GM19463 (cell line): ENCODE measurements at regions not wholly inside any gene's neighbourhood (a gene's known extent, or its start where the extent isn't known, plus 50 kb on each side); places are given as distances from the start of the nearest gene placed in this dataset.

ENCODE experiments used
- ATAC-seq: cut with Tn5 transposase; IDR thresholded peaks from one replicate; pipeline ENCODE4 v1.9.1; 2021; ENCODE audit warnings: mild to moderate bottlenecking, moderate library complexity; ENCODE audit not compliant: unreplicated experiment

DNA sequence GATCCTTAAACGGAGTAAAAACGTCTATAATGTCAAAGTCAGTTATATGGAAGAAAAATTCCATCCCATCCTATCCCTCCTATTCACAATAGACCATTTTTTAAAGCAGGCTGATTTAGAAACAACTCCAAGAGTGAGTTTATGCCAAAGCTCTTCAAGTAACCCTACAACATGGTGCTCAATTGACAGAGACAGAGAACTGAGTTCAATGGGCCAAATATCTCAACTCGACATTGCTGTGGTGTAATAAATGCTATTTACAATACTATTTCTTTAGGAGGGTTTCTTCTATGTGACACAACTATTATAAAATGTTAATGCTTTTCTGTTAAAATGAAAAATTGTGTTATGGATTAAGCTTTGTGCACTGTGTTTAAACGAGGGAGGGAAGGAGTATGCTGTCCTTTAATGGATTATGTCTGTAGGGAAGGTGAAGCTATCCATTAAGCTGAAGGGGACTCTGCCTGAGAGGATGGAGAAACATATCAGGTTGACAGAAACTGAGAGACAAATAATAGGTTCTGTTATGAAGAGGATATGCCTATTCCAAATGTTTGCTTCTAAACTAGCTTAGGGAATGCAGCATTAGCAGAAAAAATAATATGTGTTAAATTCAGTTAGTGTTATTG, 362.5 kb upstream of the CHRM3 start:
- no peak for ATAC-seq

DNA sequence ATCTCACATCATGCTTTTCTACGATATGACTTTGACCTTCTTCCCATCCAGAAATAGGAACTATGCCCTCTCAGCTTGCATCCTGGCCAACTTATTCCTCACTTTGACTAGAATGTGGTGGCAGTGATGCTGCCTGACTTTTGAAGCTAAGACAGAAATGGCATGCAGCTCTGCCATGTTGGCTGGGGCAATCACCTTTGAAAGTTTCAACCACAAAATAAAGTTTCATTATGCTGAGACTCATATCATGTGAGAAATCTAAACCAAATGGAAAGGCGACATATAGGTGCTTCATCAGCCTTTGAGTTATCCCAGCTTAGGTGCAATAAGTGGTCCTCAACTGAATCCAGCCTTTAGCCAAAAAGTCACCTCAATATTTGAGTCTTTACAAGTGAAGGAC, 370.0 kb upstream of the CHRM3 start:
- no peak for ATAC-seq

DNA sequence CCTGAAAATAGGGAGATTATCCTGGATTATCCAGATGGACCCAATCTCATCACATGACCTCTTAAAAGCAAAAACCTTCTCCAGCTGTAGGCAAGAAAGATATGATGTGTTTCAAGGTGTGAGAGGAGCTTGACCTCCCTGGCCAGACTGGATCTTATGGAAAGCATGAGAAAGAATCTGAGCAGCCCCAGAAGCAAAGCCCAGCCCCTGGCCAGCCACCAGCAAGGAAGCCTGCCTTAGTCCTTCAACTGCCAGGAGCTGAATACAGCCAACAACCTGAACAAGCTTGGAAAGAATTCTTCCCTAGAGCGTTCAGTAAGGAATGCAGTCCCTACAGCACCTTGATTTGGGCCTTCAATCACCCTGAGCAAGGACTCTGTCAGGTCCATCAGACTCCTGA, 375.0 kb upstream of the CHRM3 start:
- ATAC-seq, result no peak

DNA sequence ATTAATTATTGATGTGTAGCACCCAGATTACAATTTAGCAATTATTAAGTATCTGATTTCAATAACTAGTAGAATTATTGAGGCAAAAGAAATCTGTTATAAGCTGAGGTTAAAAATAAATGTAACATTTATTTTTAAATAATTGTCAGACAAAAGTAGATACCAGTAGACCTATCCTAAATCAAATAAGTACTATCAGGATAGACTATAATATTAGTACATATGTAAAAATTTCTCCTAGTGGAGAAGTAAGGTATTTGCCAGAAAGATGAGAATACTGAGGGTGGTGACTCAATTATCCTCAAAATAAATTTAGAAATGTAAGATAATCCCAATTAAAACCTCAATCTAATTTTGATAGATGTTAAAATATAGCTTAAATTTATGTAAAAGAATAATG, 377.8 kb upstream of the CHRM3 start:
- ATAC-seq, result no peak

DNA sequence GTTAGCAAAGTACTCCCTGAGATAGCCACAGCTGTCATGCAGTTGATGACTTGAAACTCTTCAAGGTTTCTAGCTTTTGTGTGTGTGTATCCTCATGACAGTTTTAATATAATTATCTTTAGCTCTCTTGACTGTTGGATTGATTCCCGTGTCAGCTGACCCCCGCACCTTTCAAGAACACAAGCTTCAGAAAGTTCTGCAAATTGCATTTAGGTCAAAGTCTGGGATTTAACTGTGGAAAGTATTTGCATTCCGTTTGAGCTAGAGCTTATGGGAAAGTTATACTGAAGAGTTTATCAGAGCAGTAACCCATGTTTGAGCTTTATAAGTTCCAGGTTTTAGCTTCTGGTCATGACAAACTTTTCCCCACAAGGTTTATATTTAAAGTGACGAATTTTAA, 380.1 kb upstream of the CHRM3 start:
- ATAC-seq, result no peak

DNA sequence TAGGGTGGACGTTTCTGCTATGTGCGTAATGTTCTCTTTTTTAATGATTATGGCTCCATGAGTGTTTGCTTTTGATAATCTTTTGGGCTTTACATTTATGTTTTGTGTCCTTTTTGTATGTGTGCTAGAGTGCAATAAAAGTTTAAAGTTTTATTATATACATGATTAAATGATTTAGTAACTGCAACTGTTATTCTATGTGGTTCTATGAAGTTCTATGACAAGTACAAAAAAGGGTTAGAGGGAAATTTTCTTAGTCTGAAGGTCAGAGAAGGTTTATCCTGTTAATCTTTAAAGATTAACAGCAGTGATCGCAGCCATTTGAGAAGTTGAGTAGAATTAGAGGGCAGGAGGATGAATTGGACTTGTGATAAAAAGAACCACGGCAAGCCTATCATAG, 386.4 kb upstream of the CHRM3 start:
- no peak for ATAC-seq

DNA sequence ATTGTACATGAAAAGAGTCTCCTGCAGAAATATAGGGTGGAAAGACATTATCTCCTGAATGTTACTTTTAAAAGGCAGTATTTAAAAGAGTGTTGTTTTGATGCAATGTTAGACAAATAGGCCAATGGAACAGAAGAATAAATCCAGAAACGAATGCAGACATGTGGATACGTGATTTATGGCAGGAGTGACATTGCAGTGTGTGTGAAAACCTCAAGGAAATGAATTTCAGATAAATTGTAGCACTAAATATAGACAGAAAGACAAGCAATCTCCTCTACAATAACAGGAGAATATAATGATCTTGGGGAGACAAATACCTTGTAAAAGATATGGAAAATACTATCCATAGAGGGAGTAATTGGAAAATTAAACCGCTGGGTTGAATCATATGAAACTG, 387.8 kb upstream of the CHRM3 start:
- ATAC-seq, result no peak

DNA sequence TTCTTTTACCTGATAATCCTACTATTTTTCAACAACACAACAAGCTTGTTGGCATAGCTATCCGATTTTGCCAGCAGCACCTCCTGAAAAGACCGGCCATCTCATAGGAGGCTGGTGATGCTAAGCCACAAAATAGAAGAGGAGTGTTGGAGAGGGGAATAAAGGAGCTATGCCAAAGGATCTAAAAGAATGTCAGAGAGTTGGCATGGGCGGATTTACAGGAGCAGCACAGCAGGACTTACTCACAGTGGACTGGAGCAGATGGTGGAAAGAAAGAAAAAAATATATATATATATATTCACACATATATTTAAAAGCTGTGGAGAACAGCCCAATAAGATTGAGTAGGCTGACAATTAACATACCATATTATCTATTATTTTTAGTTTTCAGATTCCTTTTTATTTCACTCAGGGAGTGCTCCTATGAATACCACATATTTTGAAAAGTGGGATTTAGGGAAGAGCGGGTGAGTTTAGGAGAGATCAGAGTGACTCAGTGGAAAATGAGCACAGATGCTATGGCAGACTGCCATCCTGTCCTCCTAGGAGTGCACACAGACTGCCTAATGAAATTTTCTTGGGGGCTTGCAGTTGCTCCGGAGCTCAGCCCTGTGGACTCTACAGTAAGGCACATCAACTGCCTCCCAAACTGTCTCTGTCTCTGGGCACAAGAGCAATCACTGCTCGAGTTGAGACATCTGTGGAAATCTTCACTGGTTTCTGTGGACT, 394.4 kb upstream of the CHRM3 start:
- no peak for ATAC-seq

DNA sequence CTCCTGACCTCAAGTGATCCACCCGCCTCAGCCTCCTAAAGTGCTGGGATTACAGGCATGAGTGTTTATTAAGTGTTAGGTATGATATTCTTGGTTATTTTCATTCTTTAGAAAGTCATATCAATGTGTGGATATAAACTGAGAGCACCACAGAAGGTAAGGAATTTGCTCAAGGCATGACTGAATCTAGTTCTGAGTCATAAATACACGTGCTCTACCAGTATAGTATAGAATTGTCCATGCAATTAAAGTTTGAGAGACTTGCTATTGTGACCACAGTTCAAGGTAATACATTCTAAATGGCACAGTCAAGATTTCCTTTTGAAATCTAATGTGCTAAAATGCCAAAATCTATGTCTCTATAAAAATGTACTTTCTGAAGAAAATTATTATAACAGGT, 401.1 kb upstream of the CHRM3 start:
- no peak for ATAC-seq

DNA sequence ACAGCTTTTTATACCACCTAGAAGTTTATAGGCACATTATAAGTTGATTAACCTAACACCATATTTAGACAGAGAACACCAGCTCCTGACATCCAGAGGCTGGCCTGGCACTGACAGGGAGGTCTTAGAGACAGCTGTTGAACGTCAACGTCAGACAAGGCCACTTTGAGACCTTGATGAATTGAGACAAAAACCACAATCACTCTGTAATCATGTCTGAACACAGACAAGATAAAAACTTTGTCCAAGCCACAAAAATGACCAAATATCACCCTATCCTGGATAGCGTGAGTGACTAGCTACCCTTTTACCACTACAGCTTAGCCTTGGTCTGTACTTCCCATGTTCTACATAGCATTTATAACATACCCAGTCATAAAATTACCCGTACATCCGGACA, 403.6 kb upstream of the CHRM3 start:
- no peak for ATAC-seq

DNA sequence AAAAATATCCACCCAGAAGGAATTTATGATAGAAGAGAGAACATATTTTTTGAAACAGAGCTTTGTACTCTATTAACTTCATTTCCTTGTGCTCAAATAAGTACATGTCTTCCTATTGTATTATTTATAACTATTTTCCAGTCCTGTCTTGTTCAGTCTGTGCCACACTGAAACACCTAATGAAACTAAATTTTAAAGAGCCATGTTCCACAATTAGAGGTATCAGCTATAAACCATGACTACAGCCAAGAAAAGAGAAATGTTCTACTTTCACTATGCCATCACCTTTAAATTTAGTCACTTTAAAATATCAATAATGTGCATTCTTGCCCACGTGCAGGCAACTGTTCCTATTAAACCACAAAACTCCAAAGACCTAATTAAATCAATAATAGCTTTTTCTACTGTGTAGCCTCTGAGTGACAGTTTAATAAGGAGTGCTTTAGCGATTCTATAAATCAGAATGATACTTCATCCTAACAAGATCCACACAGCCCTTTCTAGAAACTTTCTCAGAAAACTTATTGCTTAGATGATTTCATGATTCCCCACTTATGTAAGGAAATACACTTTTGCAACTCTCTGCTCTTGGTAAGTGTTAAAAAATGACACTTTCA, 404.9 kb upstream of the CHRM3 start:
- ATAC-seq, result no peak

DNA sequence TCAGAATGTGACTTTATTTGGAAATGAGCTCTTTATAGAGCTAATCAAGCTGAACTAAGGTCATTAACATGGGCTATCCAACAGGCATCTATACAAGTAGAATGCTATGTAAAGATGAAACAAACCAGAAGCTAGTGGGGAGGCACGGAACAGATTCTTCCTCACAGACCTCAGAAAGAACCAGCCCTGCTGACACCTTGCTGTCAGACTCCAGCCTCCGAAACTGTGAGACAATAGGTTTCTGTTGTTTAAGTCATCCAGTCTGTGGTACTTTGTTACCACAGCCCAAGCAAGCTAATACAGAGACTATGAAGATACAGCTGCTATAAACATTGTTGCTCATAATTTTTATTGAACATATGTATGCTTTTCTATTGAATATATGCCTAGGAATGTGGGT, 406.3 kb upstream of the CHRM3 start:
- ATAC-seq, result no peak

DNA sequence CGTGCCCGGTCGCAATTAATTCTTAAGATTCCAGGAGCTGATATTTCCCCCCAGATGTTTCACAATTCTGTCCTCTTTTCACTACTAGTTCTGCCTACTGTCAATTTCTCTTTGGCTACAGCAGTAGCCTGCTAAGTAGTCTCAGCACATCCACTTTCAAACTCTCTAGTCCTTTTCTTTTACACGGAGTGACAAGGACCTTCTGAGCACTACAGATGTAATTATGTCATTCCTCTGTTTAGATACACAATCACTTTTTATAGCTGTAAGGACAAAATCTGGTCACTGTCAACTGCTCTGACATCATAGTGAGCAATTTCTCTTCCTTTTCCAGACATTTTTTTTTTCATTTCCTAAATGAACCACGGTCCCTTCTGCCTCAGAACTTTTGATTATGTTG, 421.7 kb upstream of the CHRM3 start:
- ATAC-seq, result no peak

DNA sequence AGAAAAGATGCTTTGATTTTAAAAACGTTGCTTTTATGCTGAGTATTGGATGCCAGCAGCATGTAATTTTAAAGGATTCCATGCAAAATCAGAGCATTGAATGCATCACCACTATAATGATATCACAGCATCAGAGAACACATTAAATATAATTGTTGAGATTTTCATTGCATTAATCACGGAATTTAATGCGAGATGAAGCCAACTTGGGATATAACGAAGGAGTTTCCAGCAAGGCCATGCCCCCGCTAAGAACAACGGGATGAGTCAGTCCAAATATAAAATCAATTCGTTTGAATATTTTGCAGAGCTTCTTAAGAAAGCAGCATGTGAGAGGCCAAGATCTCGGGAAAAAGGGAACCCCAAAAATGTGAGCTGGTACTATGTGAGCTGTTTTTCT, 423.4 kb upstream of the CHRM3 start:
- no peak for ATAC-seq

DNA sequence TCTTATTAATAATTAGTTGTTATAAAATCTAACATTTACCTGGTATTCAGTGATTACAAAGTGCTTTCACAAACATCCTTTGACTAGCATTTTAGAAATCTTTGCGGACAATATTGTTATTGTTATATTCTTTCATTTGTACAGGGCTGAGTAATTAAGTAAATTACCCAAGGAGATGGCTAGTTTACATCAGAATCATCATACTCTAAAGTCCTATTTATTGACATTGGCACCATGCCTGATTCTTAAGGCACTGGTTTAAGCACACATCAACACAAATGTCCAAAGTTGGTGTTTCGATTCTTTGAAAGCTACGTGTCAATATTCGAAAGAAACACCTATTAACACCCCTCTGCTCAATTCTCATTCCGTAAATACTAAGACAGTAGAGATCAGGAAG, 424.6 kb upstream of the CHRM3 start:
- no peak for ATAC-seq

DNA sequence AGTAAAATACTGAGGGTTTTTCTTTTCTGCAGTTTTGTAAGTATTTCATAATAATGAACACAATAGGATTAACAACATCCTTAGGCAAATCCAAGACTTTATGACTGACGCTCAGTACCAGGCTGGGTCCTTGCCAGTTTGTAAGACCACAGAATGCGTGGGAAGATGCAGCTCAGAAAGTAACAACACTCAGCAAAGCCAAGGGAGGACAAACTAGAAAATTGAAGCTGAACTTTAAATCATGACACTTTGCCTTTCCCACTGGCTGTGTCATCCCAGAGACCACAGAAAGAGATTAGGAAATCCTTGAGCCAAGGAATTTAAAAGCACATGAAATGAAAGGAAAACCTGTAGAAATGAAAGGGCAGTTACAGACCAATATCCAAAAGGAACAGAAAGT, 426.3 kb upstream of the CHRM3 start:
- no peak for ATAC-seq

DNA sequence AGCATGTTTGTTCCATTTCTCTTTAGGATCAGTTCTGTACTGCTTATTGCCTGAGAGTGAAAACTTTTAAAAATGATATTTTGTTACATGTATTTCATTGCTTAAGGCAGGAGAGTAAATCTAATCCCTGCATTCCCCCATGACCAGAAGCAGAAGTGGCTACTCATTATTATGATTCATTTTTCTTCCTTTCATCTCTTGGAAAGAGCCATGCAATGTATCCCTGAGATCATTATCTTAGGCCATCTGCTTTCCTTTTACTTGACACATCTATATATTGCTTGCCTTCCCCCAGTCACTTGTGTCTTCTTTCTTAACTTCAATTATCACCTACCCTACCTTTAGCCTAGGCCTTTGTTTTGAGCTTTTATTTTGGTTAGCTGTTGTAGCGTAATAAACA, 430.4 kb upstream of the CHRM3 start:
- no peak for ATAC-seq

DNA sequence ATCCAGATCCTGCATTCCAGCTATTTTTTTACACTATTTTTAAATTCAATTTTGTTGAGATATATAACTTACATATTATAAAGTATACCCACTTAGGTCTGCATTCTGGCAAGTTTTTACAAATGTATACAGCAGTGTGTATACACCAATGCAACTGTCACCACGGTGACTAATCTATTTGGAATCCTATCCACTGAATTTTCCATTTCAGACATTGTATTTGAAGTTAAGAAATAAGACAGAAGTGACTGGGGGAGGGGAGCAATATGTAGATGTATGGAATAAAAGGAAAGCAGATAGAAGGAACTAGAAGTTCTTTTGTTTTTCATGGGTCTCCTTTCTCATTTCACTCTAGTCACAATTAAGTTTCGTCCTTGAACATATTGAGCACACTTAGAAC, 431.5 kb upstream of the CHRM3 start:
- ATAC-seq, result no peak

DNA sequence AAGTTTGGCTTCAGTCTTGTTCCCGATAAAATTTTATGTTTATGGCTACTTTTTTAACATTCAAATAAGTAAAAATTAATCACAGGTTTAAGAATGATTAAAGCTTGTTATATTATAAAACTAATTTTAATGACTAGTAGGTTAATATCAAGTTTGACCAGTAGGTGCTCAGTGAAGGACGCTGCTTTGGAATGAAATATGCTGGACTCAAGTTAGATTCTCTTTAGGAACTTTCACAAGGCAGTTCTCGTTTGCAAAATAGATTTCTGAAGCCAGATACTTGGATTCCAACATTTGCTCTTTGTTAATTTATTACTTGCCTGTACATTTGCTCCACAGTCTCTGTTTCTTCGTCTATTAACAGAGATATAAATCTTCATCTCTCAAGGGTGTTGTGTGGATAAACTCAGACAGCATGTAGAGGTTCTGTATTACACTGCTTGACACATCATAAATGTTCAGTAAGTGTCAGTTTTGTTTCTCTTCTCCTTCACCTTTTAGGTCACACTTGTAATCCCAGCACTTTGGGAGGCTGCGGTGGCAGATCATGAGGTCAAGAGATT, 432.8 kb upstream of the CHRM3 start:
- no peak for ATAC-seq

DNA sequence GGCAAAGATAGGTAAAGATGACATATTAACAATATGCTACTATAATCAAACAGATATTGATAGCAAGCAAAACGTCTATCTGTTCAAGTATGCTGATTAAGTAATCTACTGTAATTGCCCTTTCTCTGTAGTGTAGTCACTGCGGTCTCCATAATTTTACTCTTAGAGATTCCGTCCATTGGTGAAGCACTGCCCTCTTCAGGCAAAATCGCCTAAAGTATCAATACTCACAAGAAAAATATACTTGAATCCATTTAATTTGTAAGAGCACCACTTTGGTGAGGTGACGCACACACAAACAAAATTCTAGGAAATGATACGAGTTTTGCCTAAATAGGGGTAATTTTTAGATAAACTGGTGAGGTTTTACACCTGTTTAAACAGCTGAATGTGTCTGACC, 434.6 kb upstream of the CHRM3 start:
- no peak for ATAC-seq

DNA sequence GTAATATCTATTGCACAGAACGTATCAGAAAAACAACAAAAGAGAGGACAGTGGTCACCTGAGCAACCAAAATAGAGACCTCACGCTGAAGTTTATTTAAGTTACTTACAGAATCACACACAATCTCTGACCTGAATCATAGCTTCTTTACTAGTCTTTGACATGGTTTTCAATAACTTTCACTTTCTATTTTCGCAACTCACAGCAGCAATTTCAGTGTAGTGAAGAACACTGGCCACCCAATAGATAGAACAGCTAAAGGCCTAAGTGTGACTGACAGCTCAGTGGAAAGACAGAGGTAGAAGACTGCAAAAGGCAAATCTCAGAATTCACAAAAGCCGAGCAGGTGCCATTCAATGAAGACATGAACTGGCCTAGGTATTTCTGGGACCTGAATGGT, 435.6 kb upstream of the CHRM3 start:
- ATAC-seq, result no peak

DNA sequence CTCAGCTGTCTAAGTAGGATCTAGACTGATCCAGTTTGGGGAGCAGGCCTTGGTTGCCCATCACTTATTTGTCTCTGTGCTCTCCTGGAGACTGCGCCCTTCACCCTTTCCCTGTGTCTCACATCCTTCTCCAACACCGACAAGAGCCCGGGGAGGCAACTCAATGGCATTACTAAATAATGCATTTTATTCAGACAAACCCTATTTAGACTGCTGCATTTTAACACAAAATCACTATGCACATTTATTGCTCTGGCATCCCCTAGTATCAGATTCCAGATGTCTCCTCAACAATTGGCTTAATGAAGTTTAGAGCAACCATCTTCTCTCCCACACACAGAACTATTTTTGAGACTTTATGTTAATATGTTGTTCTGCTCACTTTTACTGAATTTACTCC, 436.4 kb upstream of the CHRM3 start:
- no peak for ATAC-seq
